GM19463 (cell line): ENCODE measurements at regions not wholly inside any gene's neighbourhood (a gene's known extent, or its start where the extent isn't known, plus 50 kb on each side); places are given as distances from the start of the nearest gene placed in this dataset.

ENCODE experiments used
- ATAC-seq: cut with Tn5 transposase; IDR thresholded peaks from one replicate; pipeline ENCODE4 v1.9.1; 2021; ENCODE audit warnings: mild to moderate bottlenecking, moderate library complexity; ENCODE audit not compliant: unreplicated experiment

DNA sequence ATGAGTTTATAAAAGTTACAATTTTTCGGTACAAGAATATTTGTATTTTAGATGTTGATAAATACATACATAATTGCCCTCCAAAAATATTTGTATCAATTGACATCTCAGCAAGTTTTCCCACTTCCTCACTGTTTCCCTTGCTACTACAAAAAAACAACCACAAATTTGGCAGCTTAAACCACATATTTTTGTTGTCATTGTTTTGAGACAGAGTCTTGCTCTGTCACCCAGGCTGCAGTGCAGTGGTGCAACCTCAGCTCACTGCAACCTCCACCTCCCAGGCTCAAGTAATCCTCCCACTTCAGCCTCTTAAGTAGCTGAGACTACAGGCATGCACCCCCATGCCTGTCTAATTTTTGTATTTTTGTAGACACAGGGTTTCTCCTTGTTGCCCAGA, 162.8 kb upstream of the RARB start:
- ATAC-seq: no peak

DNA sequence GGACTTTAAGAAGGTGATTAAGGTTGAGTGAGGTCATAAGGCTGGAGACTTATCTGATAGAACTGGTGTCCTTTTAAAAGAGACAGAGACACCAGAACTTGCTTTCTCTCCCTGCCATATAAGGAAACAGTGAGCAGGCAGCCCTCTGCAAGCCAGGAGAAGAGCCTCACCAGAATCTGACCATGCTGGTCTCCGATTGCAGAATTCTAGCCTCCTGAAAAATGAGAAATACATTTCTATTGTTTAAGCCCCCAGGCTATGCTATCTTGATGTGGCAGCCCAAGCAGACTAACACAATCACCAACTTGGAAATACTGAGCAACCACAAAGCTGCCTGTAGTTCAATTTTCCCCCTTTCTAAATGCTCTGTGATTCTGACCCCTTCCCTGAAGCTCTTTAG, 161.4 kb upstream of the RARB start:
- ATAC-seq: no peak

GRCh38 chr3:25272090-25272489, 156.0 kb upstream of the RARB start:
- ATAC-seq: no peak

DNA sequence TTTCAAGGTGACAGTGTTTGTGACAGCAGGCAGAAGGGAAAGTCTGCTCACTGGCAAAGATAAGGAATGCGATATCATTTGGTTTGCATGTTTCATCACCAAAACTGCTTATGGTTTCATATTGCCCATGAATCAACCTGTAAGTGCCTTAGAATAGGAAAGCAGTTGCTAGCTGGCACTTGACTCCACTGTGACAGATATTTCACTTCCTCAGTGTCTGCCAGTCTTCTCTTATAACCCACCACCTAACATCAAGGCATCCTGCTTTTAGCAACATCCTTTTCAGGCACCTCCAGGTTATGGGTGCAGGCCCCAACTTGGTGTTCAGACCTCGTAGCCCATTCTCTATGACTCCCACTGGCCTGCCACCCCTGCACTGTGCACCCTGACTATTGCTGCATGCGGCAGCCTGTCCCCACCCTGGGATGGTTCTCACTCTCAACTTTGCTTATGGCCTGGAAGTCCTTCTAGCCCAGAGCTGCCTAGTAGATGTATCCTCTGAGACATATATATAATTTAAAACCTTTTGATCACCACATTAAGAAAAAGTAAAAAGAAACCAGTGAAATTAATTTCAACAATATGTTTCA, 154.4 kb upstream of the RARB start:
- no peak for ATAC-seq

GRCh38 chr3:25277503-25277902, 150.6 kb upstream of the RARB start:
- ATAC-seq: no peak

- ATAC-seq: no peak
Observed at GRCh38 chr3:25281041-25281731, 146.9 kb upstream of the RARB start.

GRCh38 chr3:25281732-25282126, 146.3 kb upstream of the RARB start:
- no peak for ATAC-seq

DNA sequence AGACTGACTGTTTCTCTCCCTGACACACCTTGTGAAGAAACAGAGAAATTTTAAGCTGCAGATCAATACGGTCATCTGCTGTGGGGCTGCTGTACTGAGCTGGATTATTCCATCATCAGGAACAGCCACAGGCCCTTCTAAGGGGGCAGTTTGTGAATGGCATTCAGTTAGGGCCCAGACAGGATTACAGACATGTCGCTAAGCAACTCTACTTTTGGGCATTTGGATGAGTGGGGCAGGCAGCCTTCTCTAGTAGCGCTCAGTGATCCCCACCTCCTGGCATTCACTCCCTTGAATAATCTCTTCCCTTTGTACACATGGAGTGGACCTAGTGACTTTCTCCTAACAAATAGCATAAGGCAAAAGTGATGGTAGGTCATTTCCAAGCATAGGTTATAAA, 144.4 kb upstream of the RARB start:
- ATAC-seq: no peak

GRCh38 chr3:25284249-25284648, 143.8 kb upstream of the RARB start:
- ATAC-seq: no peak

GRCh38 chr3:25287291-25287884, 140.7 kb upstream of the RARB start:
- no peak for ATAC-seq

- ATAC-seq: no peak
Observed at GRCh38 chr3:25288413-25288812, 139.7 kb upstream of the RARB start.

DNA sequence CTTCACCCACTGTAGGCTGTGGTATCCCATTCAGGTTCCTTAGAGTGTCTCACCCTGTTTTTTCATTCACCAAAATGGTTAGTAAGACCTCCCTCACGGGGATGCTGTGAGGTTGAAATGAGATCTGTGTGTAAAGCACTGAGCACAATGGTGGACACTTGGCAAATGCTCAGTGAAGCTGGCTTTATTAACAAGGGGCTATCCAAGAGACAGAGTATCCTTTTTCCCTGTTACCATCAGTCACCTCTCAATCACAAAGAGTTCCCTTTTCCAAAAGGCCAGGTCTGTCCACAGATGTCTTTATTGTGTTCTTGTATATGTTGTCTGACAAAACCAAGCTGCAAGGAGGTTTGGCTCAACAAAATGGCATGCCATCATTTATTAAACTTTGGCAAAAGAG, 138.9 kb upstream of the RARB start:
- ATAC-seq: no peak

- no peak for ATAC-seq
Observed at GRCh38 chr3:25289663-25290062, 138.4 kb upstream of the RARB start.

DNA sequence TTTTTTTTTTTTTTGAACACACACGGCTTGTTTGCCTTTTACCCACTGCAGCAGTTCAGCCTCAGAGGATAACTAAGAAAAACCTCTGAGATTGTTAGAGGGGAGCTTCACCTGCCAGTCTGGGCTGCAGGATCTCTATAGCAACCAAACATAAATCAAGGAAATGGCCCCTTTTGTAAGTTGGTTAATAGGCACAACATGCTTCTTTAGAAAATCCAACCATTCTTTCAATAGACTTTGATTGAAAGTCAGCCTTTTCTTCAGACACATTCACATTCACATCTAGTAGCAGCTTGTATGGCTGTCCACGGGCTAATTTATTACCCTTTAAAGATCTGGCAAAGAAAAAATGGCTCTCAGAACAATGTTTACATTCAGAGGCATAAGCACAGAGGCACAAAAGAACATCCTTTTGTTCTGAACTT, 136.6 kb upstream of the RARB start:
- ATAC-seq: no peak

GRCh38 chr3:25292036-25292435, 136.0 kb upstream of the RARB start:
- no peak for ATAC-seq

DNA sequence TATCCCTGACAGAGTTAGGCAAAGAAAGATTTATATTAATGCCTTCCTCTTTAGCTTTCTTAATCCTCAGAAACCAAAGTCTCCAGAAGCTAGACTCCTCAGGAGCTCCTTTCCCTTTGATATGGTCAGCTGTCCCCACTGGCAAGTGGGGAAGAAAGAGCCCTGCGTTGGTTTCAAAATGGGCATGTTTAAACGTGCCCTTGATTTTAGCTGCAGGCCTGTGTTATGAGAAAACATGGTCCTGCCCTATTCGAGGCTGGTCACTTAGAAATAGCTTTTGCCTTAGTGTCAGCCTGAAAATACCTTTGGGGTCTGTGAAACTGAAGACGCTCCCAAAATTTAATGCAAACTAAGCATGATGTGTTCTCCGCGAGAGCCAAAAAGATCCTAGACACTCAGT, 135.5 kb upstream of the RARB start:
- ATAC-seq: no peak

- no peak for ATAC-seq
Observed at GRCh38 chr3:25293736-25294135, 134.3 kb upstream of the RARB start.

GRCh38 chr3:25294169-25294805, 133.8 kb upstream of the RARB start:
- ATAC-seq: no peak

DNA sequence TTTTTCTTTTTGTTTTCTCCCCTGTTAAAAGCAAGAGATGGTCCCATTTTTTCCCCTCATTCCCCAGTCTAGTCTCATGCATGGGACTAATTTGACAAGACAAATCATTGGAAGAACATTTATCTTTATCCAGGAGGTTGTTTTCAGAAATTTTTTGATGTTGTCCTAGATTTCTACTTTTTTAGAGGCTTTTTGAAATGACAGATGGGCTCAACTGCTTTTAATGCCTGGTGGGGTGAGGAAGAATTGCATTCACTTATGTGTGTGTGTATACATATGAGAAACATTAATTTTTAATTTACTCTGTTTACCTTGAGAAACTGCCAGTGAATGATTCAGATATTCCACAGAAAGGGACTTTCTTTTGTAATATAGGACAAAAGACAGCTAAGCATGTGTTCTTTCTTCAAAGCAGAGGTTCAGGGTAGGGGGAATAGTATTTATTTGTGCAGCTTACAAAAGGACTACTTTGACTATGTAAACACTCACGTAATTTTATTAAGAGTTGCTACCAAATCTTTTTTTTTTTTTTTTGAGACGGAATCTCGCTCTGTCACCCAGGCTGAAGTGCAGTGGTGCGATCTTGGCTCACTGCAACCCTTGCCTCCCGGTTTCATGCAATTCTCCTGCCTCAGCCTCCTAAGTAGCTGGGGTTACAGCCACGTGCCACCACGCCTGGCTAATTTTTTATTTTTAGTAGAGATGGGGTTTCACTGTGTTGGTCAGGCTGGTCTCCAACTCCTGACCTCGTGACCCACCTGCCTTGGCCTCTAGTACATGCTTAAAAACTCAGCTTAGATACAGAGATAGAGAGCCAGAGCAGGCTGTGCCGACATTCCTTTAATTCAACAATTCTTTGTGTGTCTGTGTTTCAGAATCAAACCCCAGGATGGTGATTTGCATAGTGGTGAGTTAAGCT, 130.1 kb upstream of the RARB start:
- ATAC-seq: no peak

GRCh38 chr3:25300141-25300540, 127.9 kb upstream of the RARB start:
- no peak for ATAC-seq

GRCh38 chr3:25304916-25305315, 123.1 kb upstream of the RARB start:
- no peak for ATAC-seq
